ENCODE measurements at regions not wholly inside any gene's neighbourhood (a gene's known extent, or its start where the extent isn't known, plus 50 kb on each side); places are given as distances from the start of the nearest gene placed in this dataset.

DNA sequence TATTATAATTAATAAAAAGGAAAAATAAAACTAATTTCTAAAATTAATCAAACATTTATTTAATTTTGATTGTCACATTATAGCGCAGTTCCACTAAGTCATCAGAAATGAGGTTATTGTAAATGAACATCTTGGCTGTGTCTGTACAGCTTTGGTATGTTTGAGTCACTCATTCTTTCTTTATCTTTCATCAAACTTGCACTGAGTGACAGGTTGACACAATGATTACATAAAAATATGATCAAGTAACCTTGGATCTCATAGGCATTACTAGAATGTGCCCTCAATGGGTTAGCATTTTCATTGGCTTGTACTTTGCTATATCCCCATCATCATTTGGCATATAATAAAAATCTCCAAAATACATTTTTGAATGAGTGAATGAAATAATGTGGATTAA lies 1353.2 kb upstream of the ADGRL2 start:
- no peak for DNase-seq (ENCODE audit: low spot score)

DNA sequence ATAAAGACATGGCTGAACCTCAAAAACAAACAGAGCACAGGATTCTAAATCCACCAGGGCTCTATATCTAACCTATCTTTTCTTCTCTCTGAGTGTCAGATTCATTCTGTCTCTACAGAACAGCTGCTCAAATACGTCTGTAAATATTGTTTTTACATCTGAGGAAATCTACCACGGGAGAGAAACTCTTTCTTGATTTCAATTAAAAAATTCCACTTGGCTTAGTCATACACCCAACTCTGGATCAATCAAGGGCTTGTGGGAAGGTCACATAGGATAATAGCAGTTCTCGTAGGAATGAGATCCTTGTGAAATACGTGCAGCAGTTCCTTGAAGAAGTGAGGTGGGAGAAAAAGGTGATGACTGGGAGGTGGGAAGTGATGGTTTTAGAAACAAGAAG lies 1355.7 kb upstream of the ADGRL2 start:
- DNase-seq (ENCODE audit: low spot score) = no peak

DNA sequence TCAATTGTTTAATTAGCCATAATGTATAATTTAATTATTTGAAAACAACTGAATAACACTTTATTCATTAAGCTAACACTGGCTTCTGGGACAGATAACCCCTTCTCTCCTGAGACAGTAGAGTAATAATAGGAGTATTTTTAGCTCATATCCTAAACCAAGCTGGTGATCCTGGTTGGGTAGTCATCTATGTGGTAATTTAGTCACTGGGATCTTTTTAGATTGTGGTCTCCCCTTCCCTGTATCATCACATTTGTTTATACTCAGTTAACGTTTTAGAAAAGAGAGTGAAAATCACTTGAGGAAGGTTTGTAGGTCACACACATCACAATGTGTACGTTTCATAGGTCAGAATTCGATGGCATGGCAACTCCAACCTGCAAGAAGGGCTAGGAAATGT lies 1356.6 kb upstream of the ADGRL2 start:
- DNase-seq (ENCODE audit: low spot score) = no peak

DNA sequence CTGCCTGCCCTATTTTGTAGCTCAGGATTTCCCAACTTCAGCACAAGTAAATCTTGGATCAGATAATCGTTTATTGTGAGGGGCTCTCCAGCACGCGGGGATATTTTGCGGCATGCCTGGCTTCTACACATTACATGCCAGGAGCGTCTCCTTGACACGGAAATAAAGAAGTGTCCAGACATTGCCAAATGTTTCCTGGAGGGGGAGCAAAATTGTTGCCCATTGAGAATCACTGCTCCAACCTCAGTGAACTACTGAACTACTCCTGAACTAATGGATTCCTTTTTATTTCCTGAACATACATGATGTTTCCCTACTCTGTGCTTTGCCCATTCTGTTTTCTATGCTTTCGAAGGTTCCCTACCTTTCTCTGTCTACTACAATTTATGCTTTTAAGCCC lies 1359.1 kb upstream of the ADGRL2 start:
- DNase-seq (ENCODE audit: low spot score) = no peak

DNA sequence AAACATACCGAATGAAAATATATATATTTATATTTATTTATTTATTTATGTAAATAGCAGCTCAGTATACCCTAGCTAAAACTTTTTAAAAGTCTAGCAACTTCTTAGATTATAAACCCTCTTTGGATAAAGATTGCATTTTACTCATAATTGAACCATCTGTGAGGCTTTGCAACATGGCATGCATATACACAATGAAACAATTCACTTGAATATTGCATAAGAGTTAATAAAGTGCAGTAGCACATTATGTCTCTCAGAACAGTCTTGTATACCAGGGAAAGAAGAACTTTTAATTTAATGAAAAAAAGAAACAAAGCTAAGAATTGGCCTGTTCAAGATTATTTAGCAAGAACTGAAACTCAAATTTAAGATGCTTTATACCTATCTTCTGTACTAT lies 1363.9 kb upstream of the ADGRL2 start:
- DNase-seq (ENCODE audit: low spot score) = no peak

DNA sequence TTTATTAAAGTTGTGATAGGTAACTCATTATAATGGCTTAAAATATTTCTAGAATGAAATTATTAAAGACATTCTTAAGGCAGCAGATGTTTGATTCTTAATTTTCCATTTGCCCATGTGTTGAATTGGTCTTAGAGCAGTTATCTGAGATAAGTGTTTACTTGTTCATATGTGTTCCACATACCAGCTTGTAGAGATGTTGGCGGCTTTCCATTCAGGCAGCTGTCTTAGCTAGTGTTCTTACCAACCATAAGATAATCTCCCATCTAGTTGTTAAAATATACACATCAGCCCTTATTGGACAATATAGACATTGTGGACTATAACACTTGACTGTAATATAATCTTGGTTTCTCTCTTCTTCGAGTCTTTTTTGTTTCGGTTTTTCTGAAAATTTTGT lies 1372.9 kb upstream of the ADGRL2 start:
- no peak for DNase-seq (ENCODE audit: low spot score)

DNA sequence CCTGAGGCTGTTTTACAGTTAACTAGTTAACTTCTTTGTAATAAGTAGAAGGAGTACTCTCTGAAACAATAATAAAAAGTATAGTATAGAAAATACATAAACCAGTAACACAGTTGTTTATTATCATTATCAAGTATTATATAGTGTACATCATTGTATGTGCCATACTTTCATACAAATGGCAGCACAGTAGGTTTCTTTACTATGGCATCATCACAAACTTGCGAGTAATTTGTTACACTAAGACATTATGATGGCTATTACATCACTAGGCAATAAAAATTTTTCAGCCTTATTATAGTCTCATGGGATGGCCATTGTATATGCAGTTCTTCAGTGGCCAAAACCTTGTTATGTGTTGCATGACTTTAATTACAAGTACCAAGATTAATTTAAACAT lies 1376.5 kb upstream of the ADGRL2 start:
- DNase-seq (ENCODE audit: low spot score) = no peak

DNA sequence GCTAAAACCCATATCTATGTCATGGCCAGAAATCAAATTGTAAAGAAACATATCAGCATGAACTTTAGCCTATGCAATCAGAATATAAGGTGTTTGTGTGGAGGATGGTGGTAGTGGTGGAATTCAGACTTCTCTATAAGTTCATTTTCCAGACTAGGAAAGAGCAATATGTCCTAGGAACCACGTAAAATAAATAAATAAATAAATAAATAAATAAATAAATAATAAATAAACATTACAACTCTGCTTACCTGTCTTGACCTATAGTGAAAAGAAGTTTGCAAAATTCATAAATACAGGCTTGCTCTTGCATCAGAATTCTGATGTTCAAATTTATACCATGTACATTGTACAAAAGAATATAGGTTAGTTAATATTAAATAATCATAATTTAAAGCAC lies 1382.6 kb upstream of the ADGRL2 start:
- no peak for DNase-seq (ENCODE audit: low spot score)

DNA sequence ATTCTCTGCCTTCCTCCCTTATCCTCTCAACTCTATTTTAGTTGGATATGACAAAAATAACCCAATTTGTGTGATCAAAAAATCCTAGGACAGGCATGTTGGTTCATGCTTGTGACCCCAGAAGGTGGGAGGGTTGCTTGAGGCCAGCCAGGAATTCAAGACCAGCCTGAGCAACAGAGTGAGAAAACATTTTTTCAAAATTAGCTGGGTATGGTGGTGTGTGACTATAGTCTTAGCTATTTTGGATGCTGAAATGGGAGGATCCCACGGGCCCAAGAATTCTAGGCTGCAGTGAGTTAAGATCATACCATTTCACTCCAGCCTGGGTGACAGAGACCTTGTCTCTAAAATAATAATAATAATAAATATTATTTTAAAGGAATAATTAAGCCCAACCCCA lies 1383.1 kb upstream of the ADGRL2 start:
- DNase-seq (ENCODE audit: low spot score) = no peak

DNA sequence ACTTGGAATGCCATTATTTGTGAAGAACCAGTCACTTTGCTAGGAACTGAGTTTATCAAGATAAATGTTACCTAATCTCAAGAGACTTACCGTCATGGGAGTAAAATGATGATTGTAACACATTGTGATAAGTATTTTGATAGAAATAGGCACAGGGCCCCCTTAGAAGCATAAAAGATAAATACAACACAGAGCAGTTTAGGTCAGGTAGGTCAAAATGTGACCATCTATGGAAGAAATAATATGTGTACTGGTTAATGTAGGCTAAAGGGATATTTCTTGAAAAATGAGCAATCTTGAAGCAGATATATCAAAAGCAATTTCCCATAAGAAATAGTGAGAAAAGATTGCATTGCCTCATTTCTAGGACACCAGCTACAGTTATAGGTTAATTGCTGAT lies 1386.8 kb upstream of the ADGRL2 start:
- no peak for DNase-seq (ENCODE audit: low spot score)

DNA sequence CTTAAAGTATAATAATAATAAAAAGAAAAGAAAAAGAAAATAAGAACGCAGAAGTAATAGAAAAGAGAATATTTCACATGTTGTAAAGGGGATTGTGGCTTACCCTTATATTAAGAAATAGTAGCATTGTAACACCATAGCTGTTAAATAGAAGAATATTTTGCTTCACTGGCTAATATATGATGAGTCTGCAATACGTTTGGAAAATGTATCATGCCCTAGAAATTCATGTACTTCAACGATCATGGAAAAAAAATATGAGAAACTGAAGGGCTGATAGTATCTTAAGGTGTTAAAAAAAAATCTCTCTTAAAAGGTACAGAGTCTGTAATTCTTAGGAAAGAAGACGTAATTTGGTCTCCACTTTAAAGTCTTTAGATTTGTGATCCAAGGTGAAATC lies 1390.5 kb upstream of the ADGRL2 start:
- no peak for DNase-seq (ENCODE audit: low spot score)

DNA sequence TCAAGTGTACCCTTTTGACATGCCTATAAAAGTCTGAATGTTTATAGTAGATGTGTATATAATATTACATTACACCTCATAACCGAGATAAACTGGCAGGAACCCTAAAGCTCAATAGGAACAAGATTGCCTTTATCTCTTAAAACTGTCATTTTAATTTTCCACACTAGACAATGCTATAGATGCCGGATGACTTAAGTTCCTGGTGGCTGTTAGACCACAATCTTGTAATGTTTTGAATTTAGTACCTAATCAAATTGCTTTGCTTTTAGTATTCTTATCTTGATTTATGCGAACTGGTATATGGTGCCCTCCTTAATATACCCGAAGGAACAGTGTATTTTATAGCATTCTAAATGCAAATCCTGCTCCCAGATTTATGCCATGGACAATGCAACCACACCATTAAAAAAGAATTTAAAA lies 1397.0 kb upstream of the ADGRL4 start:
- DNase-seq (ENCODE audit: low spot score) = peak; percentile 89

DNA sequence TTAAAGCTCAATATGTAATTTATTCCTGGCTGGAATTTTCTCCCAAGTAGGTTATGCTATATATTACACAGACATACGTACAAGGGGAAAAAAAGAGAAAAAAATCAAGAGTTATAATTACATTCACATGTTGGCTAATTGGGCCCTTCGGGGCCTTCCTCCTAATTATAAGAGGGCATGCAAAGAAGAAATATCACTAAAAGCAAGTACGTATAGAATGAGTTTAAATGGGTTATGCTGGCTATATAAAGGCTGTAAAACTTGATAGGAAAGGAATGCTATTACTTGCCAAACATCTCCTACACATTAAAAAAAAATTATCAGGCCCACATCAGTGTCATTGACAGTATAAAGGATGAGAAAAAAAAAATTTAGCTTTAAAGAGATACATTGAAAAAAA lies 1396.1 kb upstream of the ADGRL4 start:
- no peak for DNase-seq (ENCODE audit: low spot score)

DNA sequence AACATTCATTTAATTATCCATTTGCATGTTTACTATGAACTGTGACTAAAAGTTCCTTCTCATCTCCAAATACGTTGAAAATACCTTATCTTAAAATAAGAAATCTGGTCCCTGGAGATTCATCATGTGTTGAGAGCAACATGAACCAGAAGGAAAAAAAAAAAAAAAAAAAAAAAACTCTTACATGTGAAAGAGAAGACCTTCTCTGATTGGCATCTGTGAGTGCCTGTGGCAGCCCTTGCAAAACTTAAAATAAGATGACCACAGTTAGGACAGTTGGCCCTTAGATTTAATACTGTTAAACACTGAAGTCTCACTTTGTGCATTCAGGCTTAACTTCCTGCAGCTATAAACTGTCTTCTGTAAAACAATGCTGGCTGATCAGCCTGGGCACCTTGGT lies 1395.2 kb upstream of the ADGRL4 start:
- DNase-seq (ENCODE audit: low spot score) = no peak

DNA sequence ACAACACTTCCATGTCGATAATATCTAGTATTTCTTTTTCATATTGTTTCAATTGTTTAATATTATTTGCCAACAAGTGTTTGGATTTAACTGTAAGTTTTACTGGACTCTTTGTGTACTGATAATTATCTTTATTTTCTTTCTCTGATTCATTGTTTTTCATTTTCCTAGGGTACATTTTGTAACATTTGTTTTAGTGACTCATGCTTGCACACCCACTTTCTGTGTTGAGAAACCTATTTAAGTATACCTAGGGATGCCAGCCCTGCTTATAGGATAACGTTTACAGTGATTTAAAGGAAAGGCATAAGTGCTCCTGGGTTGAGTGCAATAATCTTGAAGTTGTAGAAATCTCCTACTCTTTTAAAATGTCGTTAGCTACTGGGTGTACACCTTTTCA lies 1386.0 kb upstream of the ADGRL4 start:
- no peak for DNase-seq (ENCODE audit: low spot score)

DNA sequence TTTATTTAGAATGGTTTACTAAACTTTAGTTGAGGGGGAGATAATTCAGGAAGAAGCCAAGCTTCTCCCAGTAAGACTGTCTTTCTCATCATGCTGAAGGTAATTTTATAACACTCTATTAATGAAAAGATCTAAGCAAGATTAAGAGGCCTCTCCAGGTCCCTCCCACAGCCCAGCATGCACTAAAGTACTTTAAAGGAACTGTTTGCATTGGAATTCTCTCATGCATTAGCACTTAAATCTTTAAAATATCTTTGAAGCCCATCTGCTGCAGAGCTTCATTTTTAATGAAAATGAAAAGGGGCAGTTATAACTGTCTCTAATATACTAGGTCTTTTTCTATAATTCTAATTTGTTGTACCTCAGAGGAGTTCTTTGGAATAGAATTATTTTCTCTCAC lies 1379.1 kb upstream of the ADGRL4 start:
- no peak for DNase-seq (ENCODE audit: low spot score)

DNA sequence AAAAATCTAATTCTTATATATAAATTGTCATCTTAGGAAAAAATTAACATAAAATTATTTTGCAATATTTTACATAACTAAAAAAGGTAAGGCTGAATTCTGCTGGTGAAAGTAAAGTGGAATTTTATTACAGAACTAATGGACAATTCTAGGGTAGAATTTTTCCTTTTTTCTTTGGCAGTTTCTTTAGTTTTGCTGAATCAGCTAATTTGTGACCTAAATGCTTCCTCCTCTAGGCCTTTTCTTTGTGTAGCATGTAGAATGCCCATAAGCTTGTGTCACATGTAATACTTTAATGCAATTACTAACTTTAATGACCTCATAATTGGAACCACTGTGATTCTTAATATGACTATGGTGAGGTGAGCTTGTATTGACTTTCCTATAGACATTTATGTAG lies 1378.4 kb upstream of the ADGRL4 start:
- DNase-seq (ENCODE audit: low spot score) = no peak

DNA sequence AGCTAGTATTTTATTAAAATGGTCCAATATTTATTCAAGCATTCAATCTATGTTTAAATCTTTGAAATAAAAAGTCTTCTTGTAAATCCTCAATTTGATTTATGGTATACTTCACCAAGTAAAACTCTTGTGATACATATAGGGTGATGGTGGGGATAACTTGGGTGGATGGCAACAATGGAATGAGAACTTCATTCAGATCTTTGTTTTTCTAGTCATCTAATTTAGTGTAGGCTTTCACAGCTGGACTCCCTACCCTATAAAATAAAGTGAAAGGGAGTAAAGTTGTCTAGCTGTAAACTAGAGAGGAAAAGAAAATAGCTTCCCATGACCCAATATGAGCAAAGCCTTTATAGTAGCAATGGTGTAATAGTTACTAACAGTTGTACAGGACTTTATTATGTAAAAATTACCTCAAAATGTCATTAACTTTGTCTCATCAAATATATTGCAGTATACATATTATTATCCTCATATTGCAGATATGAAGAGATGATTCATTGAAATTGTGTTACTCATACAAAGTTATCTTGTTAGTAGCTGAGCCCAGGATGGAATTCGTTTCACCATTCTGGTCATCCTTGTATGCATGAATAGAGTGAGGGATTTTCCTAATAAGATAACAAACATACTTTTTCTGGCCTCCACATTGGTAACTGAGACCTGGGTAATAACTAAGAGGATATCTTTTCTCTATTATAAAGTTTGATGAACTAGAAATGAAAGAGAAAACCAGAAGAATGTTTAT lies 1377.7 kb upstream of the ADGRL4 start:
- no peak for DNase-seq (ENCODE audit: low spot score)

DNA sequence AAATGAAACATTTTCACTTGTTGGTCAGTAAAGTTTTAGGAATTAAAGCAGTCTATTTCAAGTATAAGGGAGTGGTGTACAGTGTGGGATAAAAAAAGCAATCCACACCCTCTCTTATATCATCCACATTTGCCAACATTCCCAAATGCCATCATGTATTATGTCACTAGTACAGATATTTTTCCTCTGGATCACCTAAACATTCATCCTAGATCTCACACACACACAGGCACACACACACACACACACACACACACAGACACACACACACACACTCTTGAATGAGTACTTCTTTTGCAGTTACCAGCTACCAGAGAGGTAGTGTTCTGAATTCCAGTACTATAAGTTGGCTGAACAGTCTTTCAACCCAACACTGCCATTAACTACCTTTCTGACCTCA lies 1369.1 kb upstream of the ADGRL4 start:
- no peak for DNase-seq (ENCODE audit: low spot score)

DNA sequence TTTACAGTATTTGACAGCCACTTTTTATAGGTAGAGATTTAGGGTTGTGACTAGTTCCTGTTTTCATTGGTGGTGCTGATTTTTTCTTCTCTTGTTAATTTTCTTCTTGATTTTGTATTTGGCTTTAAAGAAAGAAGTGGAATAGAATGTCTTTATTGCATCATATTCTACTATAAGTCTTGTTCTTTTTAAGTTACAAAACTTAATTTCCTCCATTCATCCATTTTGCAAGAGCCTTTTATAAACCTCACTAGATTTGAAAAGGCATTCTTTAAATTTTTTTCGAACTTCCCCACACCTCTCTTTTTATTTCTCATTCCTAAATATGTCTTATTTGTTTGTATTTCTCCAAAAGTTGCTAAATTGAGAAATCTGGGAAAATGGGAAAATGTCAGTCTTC lies 1368.6 kb upstream of the ADGRL4 start:
- no peak for DNase-seq (ENCODE audit: low spot score)

DNA sequence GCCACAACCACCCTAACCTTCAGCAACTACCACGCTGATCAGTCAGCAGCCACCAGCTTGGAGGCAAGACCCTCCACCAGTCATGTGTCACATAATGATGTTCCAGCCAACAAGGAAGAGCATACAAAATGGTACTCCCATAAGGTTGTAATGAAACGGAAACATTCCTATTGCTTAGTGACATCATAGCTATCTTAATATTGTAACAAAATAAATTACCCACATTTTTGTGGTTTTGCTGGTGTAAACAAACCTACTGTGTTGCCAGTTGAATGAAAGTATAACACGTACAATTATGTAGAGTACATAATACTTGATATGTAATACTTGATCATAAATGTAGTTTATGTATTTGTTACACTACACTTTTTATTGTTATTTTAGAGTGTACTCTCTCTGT lies 1363.2 kb upstream of the ADGRL4 start:
- no peak for DNase-seq (ENCODE audit: low spot score)

DNA sequence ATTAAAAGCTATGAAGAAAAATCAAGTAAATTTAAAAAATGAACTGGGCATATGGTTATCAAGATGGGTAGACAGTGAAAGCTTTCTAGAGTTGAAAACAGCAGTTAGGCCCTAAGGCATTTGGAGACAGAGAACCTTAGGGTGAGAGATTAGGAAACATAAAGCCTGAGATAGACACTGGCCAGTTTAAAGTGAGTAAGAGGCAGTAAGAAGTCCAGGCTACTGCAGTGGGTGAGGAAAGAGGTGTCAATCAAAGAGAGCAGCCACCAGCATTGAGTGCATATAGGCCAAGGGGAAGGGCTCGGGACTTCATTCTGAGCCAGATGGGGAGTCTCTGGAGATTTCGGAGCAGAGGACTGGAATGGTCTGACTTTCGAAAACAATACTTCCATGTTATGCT lies 1360.5 kb upstream of the ADGRL4 start:
- no peak for DNase-seq (ENCODE audit: low spot score)

DNA sequence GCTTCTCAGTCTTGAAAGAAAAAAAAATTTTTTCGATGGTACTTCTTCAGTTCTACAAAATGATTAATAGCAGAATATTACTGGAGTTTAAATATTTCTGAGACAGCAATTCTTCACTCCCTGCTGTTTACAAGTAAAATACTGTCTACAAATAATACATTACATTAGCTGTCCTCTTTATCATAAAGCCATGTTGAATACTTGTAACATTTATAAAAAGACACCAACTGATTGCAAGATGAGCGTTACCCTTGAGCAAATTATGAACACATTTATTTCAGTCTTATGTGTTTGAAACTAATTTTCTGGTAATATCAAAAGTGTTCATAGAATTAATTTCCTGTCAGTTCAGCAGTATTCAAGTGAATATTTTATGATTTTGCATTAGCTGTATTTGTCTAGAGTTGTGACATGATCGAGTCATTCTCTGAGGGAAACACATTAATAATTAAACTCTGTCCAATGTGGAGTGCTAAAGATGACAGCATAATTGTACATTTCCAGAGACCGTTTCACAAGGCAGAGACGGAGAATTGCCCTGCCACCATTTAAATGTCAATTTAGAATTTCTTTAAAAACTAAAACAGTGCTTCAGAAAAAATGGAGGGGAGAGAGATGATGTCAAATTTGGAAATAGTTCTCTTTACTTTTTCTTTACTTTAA lies 1359.0 kb upstream of the ADGRL4 start:
- no peak for DNase-seq (ENCODE audit: low spot score)

All from SK-N-DZ (cell line).